MM.1S (cell line): ENCODE measurements at regions not wholly inside any gene's neighbourhood (a gene's known extent, or its start where the extent isn't known, plus 50 kb on each side); places are given as distances from the start of the nearest gene placed in this dataset.

Experiments
- EZH2 ChIP-seq: fragments of 300-600 bp; sonication (generic); optimal IDR thresholded peaks from 2 replicates; pipeline ENCODE3; 2017; ENCODE audit warnings: low read depth, mild to moderate bottlenecking, antibody characterized with exemption, low read length, mixed read lengths
- EZH2phosphoT487 ChIP-seq: fragments of 300-600 bp; sonication (generic); IDR thresholded peaks from 2 replicates; pipeline ENCODE4 v1.6.1; 2018; ENCODE audit warnings: antibody characterized with exemption, low read length
- TF ChIP-seq, protein P1 (sequence below): fragments of 300-600 bp; sonication (generic); IDR thresholded peaks from 2 replicates; pipeline ENCODE4 v1.5.1; 2016; ENCODE audit warnings: antibody characterized with exemption, low read length, mixed read lengths

DNA sequence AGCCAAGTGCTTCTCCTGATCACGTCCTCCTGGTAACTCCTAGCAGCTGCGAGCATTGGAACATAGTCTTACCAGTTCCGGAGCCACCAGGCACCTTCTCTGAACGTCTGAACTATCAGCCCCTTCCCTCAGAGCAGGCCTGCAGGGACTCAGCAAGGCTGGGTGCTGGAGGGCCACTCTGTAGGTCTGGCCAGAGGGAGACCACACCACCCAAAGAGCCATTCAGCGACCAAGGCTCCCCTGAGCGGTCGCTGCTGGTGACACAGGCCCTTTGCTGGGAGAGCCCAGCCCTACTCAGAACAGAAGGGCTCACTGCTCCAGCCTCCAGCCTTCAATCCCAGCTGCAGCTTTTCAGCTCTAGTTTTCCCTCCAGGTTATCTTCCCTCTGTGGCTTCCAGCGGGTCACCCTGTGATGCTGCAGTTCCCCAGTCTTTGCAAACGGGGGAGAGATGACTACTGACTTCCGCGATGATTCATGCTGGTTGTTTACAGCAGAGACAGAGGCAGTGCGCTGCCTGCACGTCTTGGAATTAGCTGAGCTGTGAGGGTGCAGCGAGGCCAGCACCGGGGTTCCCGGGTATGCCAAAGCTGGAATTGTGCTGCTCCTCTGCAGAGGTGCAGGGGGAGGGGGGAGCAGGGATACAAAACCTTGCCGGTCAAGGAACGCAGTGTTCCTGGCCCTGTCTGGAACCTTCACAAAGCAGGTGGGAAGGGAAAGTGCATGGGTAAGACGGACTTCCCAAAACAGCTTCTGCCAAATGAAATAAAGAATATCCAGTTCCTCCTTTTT, 161.4 kb downstream of the LY86 start:
- TF ChIP-seq, protein P1, sequence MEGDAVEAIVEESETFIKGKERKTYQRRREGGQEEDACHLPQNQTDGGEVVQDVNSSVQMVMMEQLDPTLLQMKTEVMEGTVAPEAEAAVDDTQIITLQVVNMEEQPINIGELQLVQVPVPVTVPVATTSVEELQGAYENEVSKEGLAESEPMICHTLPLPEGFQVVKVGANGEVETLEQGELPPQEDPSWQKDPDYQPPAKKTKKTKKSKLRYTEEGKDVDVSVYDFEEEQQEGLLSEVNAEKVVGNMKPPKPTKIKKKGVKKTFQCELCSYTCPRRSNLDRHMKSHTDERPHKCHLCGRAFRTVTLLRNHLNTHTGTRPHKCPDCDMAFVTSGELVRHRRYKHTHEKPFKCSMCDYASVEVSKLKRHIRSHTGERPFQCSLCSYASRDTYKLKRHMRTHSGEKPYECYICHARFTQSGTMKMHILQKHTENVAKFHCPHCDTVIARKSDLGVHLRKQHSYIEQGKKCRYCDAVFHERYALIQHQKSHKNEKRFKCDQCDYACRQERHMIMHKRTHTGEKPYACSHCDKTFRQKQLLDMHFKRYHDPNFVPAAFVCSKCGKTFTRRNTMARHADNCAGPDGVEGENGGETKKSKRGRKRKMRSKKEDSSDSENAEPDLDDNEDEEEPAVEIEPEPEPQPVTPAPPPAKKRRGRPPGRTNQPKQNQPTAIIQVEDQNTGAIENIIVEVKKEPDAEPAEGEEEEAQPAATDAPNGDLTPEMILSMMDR, result no peak
- TF ChIP-seq EZH2 (no peak), EZH2phosphoT487 (no peak)
